Stomach (tissue), 8 donors: ENCODE measurements at regions not wholly inside any gene's neighbourhood (a gene's known extent, or its start where the extent isn't known, plus 50 kb on each side); places are given as distances from the start of the nearest gene placed in this dataset.

Experiments
- DNase-seq, 2 donors: peaks; one replicate each; pipeline versions ENCODE4 v3.0.0 to v3.0.0-alpha.2; 2013 to 2019
- H3K27ac ChIP-seq, 5 donors: fragments of 200-600 bp in 4 of 5; sonication (generic) in 4 of 5; one replicate each; pipeline ENCODE4 v1.5.1; 2013 to 2019; ENCODE audit warnings: mild to moderate bottlenecking in 1 of 5, moderate library complexity in 1 of 5
- H3K27me3 ChIP-seq, 3 donors: fragments of 200-600 bp; sonication (generic); one replicate each; pipeline ENCODE4 v1.5.1; 2017 to 2019; ENCODE audit warnings: mixed run types in 1 of 3
- H3K36me3 ChIP-seq, 4 donors: fragments of 200-600 bp; sonication (generic); 1 replicate in 3 of 4; 2 replicates in 1 of 4; pipeline ENCODE4 v1.5.1; 2016 to 2019
- H3K4me1 ChIP-seq, 4 donors: fragments of 200-600 bp; sonication (generic); one replicate each; pipeline ENCODE4 v1.5.1; 2016 to 2019
- H3K4me3 ChIP-seq, 4 donors: fragments of 200-600 bp; sonication (generic) in 3 of 4; one replicate each; pipeline ENCODE4 v1.5.1; 2016 to 2019; ENCODE audit warnings: mild to moderate bottlenecking in 1 of 4
- H3K9me3 ChIP-seq, 4 donors: fragments of 200-600 bp; sonication (generic); one replicate each; pipeline ENCODE4 v1.5.1; 2016 to 2019
- EP300 ChIP-seq: sonication (generic); formaldehyde crosslinking; IDR thresholded peaks from one replicate; pipeline ENCODE4 v1.6.1; 2017; ENCODE audit warnings: antibody characterized with exemption
- POLR2A ChIP-seq, 4 donors: fragments of 450-650 bp; IDR thresholded peaks; one replicate each; pipeline ENCODE4 v1.6.1; 2016; ENCODE audit warnings: antibody characterized with exemption in 4 of 4, control low read depth in 2 of 4, mild to moderate bottlenecking in 1 of 4, moderate library complexity in 1 of 4
- POLR2AphosphoS5 ChIP-seq, 3 donors: sonication (generic); formaldehyde crosslinking; IDR thresholded peaks; one replicate each; pipeline ENCODE4 v1.6.1; 2016; ENCODE audit warnings: antibody characterized with exemption in 3 of 3
- WGBS, 5 donors: extraction: QIAGEN DNeasy Blood & Tissue Kit in 3 of 5; methylation state at CpG; one replicate each; pipeline versions ENCODE4 v1.1.5 to v1.1.7; 2013 to 2018; 5-methylcytosine and 5-hydroxymethylcytosine counted together
- intact Hi-C: fragments of 100-400 bp; cut with DNase I; formaldehyde crosslinking; loops from one replicate; pipeline ENCODE4 v1.15.1; 2023; ENCODE audit warnings: low total_unique reads
- TF ChIP-seq, protein P1 (sequence below), 7 experiments: fragments of 450-650 bp in 4 of 7; fragments of 200-600 bp in 3 of 7; sonication (generic) in 3 of 7; IDR thresholded peaks; one replicate each; pipeline ENCODE4 v1.5.1; 2016 to 2019; ENCODE audit warnings: antibody characterized with exemption in 7 of 7, control low read depth in 2 of 7, mild to moderate bottlenecking in 1 of 7
- donor health status: healthy with polysubstance abuse.
- donor health status: Bipolar disorder and iron deficiency.
- donor health status: healthy.

DNA sequence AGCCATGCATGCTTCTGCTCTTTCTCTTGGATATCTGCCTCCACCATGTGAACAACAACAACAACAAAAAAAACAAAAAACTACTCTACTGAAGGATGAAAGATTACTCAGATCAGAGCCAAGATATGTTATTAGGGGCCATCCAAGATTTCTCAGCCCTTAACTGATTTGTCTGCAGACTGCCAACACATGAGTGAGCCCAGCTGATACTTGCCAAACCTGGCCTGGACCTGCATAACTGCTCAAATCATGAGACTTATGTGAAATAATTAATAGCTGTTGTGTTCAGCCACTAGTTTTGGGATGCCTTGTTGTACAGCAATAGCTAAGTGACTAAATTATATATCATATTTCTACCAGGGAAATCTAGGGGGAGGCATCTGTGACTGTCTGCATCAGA lies 334.5 kb upstream of the SORCS1 start:
- Histone ChIP-seq H3K36me3 (no peaks in the 10 kb centered on the region), H3K27me3 (no peaks in the 10 kb centered on the region), H3K4me3 (no peak overlapping the region), H3K27ac (no peak overlapping the region), H3K4me1 (no peaks in the 10 kb centered on the region), H3K9me3 (peaks cover 0 to 9% (median 8%) of the 10 kb centered on the region in 4 donors)
- peak in 1 of 2 donors; percentile 16 for DNase-seq
- intact Hi-C loops = no loop called here
- TF ChIP-seq, protein P1, sequence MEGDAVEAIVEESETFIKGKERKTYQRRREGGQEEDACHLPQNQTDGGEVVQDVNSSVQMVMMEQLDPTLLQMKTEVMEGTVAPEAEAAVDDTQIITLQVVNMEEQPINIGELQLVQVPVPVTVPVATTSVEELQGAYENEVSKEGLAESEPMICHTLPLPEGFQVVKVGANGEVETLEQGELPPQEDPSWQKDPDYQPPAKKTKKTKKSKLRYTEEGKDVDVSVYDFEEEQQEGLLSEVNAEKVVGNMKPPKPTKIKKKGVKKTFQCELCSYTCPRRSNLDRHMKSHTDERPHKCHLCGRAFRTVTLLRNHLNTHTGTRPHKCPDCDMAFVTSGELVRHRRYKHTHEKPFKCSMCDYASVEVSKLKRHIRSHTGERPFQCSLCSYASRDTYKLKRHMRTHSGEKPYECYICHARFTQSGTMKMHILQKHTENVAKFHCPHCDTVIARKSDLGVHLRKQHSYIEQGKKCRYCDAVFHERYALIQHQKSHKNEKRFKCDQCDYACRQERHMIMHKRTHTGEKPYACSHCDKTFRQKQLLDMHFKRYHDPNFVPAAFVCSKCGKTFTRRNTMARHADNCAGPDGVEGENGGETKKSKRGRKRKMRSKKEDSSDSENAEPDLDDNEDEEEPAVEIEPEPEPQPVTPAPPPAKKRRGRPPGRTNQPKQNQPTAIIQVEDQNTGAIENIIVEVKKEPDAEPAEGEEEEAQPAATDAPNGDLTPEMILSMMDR (IDR thresholded peaks at IDR 0.05) = no peak
- TF ChIP-seq EP300 = no peak
- TF ChIP-seq POLR2A (IDR thresholded peaks at IDR 0.05) = no peak
- no peak for TF ChIP-seq POLR2AphosphoS5 (IDR thresholded peaks at IDR 0.05)

- TF ChIP-seq POLR2AphosphoS5 (IDR thresholded peaks at IDR 0.05) (no peak), POLR2A (IDR thresholded peaks at IDR 0.05) (no peak), EP300 (no peak)
- TF ChIP-seq, protein P1 (IDR thresholded peaks at IDR 0.05) = no peak
- intact Hi-C loops = no loop called here
- Histone ChIP-seq H3K4me3 (no peak overlapping the region), H3K27me3 (no peaks in the 10 kb centered on the region), H3K4me1 (no peaks in the 10 kb centered on the region), H3K36me3 (no peaks in the 10 kb centered on the region), H3K27ac (no peak overlapping the region), H3K9me3 (no peaks in the 10 kb centered on the region)
- DNase-seq = no peak
- 54 to 78% (median 69%) methylated on average over 3 of the region's 3 CpGs for WGBS, 5 donors
Measured at GRCh38 chr10:107497024-107497423, 332.5 kb upstream of the SORCS1 start.

DNA sequence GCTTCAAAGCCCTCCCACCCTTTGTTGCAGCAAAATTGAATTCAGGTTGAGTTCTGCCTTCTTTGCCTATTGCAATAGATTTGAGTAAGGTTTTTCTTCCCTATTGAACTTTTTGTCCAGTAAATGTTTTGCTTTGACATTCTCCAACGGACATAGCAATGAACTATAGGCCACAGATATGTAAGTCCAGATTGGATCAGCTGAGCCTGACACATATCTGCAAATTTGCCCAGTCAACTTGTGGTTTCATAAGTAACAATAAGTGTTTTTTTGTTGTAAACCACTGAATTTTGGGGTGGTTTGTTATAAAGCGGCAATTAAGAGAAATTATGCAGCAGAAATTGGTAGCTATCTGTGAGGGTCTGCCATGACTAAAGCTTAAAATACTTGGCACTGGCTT lies 332.1 kb upstream of the SORCS1 start:
- H3K27me3 ChIP-seq = no peaks in the 10 kb centered on the region
- no peak for DNase-seq
- H3K4me3 ChIP-seq = no peak overlapping the region
- intact Hi-C loops = no loop called here
- no peaks in the 10 kb centered on the region for H3K9me3 ChIP-seq
- H3K27ac ChIP-seq = no peak overlapping the region
- 29 to 79% (median 58%) methylated on average over 2 of the region's 2 CpGs for WGBS, 5 donors
- no peaks in the 10 kb centered on the region for H3K36me3 ChIP-seq
- H3K4me1 ChIP-seq = no peaks in the 10 kb centered on the region
- TF ChIP-seq EP300 = no peak
- TF ChIP-seq POLR2A (IDR thresholded peaks at IDR 0.05) = no peak
- TF ChIP-seq, protein P1 (IDR thresholded peaks at IDR 0.05) = no peak
- no peak for TF ChIP-seq POLR2AphosphoS5 (IDR thresholded peaks at IDR 0.05)

DNA sequence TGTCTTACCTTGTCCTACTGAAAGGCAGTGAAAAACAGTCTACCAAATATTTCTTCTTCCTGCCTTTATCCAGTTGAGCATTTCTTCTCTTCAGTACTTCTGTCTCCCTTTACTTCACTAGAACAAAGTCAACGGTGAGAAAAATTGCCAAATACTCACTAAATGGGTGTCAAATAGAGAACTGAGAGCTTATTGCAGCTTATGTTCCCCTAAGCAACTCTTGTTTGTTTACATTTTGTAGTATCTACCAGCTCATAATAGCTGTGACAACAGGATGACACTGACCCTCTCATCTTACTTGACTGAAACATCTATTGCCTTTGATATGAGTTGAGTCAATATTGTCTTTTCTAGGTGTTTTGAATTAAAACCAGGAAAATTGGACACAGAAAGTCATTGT lies 327.9 kb upstream of the SORCS1 start:
- intact Hi-C loops = no loop called here
- Histone ChIP-seq H3K27ac (no peak overlapping the region), H3K4me1 (no peaks in the 10 kb centered on the region), H3K9me3 (no peaks in the 10 kb centered on the region), H3K4me3 (no peak overlapping the region), H3K27me3 (no peaks in the 10 kb centered on the region), H3K36me3 (no peaks in the 10 kb centered on the region)
- no peak for DNase-seq
- TF ChIP-seq POLR2AphosphoS5 (IDR thresholded peaks at IDR 0.05) (no peak), POLR2A (IDR thresholded peaks at IDR 0.05) (no peak), EP300 (no peak)
- TF ChIP-seq, protein P1 (IDR thresholded peaks at IDR 0.05) = no peak
- WGBS, 5 donors = 57 to 72% (median 63%) methylated on average over 1 of the region's 1 CpG
